GM18519 (cell line): ENCODE measurements at regions not wholly inside any gene's neighbourhood (a gene's known extent, or its start where the extent isn't known, plus 50 kb on each side); places are given as distances from the start of the nearest gene placed in this dataset.
"Not testable (repeated sequence)": the region's sequence is repeated elsewhere in the genome, so short reads cannot be mapped to it uniquely, and the experiment has no call there.

ENCODE experiments used
- ATAC-seq: cut with Tn5 transposase; IDR thresholded peaks from one replicate; pipeline ENCODE4 v1.9.1; 2021; ENCODE audit warnings: mild to moderate bottlenecking, moderate library complexity; ENCODE audit not compliant: unreplicated experiment, low FRiP score

GRCh38 chr4:79575709-79576428 lies 167.8 kb upstream of the GK2 start:
- ATAC-seq = no peak

GRCh38 chr4:79574741-79575451 lies 166.9 kb upstream of the GK2 start:
- ATAC-seq = no peak

- ATAC-seq = no peak
Observed at GRCh38 chr4:79563219-79563618, 155.2 kb upstream of the GK2 start.

GRCh38 chr4:79561751-79562150 lies 153.7 kb upstream of the GK2 start:
- no peak for ATAC-seq

GRCh38 chr4:79559398-79559797 lies 151.4 kb upstream of the GK2 start:
- ATAC-seq = not testable (repeated sequence)

- no peak for ATAC-seq
Observed at GRCh38 chr4:79552311-79552710, 144.3 kb upstream of the GK2 start.

GRCh38 chr4:79551555-79551954 lies 143.5 kb upstream of the GK2 start:
- ATAC-seq = no peak

- ATAC-seq = no peak
Observed at GRCh38 chr4:79547851-79548250, 139.8 kb upstream of the GK2 start.

- ATAC-seq = not testable (repeated sequence)
Observed at GRCh38 chr4:79545292-79545691, 137.3 kb upstream of the GK2 start.

GRCh38 chr4:79540143-79540542 lies 132.1 kb upstream of the GK2 start:
- ATAC-seq = no peak

GRCh38 chr4:79535516-79535915 lies 127.5 kb upstream of the GK2 start:
- no peak for ATAC-seq

- ATAC-seq = no peak
Observed at GRCh38 chr4:79528241-79528706, 120.2 kb upstream of the GK2 start.

GRCh38 chr4:79526641-79527565 lies 118.9 kb upstream of the GK2 start:
- no peak for ATAC-seq

GRCh38 chr4:79516114-79516513 lies 108.1 kb upstream of the GK2 start:
- no peak for ATAC-seq

GRCh38 chr4:79514621-79515329 lies 106.7 kb upstream of the GK2 start:
- ATAC-seq = no peak

GRCh38 chr4:79513576-79513975 lies 105.5 kb upstream of the GK2 start:
- no peak for ATAC-seq

GRCh38 chr4:79512363-79512762 lies 104.3 kb upstream of the GK2 start:
- ATAC-seq = no peak

- no peak for ATAC-seq
Observed at GRCh38 chr4:79502081-79502480, 94.1 kb upstream of the GK2 start.

GRCh38 chr4:79498282-79498681 lies 90.3 kb upstream of the GK2 start:
- no peak for ATAC-seq

- no peak for ATAC-seq
Observed at GRCh38 chr4:79497001-79497400, 89.0 kb upstream of the GK2 start.
